Right renal cortex interstitium (tissue), 3 donors: ENCODE measurements at regions not wholly inside any gene's neighbourhood (a gene's known extent, or its start where the extent isn't known, plus 50 kb on each side); places are given as distances from the start of the nearest gene placed in this dataset.
"Not testable (repeated sequence)": the region's sequence is repeated elsewhere in the genome, so short reads cannot be mapped to it uniquely, and the experiment has no call there.

ENCODE experiments used
- DNase-seq, 3 donors: peaks; one replicate each; pipeline ENCODE4 v3.0.0-alpha.2; 2013; ENCODE audit warnings: low read depth in 3 of 3, low spot score in 2 of 3

DNA sequence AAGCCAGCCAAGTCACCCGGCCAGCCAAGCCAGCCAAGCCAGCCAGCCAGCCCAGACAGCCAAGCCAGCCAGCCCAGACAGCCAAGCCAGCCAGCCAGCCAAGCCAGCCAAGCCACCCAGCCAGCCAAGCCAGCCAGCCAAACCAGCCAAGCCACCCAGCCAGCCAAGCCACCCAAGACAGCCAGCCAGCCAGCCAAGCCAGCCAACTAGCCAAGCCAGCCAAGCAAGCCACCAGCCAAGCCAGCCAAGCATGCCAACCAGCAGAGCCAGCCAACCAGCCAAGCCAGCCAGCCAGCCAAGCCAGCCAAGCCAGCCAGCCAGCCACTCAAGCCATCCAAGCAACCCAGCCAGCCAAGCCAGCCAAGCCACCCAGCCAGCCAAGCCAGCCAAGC is 323.1 kb upstream of the PLGLB2 start:
- DNase-seq: not testable (repeated sequence)

DNA sequence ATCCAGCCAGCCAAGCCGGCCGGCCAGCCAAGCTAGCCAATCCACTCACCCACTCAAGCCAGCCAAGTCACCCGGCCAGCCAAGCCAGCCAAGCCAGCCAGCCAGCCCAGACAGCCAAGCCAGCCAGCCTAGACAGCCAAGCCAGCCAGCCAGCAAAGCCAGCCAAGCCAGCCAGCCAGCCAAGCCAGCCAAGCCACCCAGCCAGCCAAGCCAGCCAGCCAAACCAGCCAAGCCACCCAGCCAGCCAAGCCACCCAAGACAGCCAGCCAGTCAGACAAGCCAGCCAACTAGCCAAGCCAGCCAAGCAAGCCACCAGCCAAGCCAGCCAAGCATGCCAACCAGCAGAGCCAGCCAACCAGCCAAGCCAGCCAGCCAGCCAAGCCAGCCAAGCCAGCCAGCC is 322.7 kb upstream of the PLGLB2 start:
- not testable (repeated sequence) for DNase-seq

DNA sequence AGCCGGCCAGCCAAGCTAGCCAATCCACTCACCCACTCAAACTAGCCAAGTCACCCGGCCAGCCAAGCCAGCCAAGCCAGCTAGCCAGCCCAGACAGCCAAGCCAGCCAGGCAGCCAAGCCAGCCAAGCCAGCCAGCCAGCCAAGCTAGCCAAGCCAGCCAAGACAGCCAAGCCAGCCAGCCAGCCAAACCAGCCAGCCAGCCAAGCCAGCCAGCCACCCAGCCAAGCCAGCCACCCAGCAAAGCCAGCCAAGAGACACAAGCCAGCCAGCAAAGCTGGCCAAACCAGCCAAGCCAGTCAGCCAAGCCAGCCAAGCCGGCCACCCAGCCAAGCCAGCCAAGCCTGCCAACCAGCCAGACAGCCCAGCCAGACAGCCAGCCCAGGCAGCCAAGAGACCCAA is 322.2 kb upstream of the PLGLB2 start:
- DNase-seq: not testable (repeated sequence)

DNA sequence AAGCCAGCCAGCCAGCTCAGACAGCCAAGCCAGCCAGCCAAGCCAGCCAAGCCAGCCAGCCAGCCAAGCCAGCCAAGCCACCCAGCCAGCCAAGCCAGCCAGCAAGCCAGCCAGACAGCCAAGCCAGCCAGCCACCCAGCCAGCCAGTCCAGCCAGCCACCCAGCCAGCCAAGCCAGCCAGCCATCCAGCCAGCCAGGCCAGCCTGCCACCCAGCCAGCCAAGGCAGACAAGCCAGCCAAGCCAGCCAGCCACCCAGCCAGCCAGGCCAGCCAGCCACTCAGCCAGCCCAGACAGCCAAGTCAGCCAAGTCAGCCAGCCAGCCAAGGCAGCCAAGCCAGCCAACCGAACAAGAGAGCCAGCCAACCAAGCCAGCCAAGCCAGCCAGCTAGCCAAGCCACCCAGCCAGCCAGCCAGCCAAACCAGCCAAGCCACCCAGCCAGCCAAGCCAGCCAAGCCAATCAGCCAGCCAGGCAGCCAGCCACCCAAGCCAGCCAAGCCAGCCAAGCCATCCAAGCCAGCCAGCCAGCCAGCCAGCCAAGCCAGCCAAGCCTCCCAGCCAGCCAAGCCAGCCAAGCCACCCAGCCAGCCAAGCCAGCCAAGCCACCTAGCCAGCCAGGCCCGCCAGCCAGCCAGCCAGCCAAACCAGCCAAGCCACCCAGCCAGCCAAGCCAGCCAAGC is 319.3 kb upstream of the PLGLB2 start:
- DNase-seq: not testable (repeated sequence)

DNA sequence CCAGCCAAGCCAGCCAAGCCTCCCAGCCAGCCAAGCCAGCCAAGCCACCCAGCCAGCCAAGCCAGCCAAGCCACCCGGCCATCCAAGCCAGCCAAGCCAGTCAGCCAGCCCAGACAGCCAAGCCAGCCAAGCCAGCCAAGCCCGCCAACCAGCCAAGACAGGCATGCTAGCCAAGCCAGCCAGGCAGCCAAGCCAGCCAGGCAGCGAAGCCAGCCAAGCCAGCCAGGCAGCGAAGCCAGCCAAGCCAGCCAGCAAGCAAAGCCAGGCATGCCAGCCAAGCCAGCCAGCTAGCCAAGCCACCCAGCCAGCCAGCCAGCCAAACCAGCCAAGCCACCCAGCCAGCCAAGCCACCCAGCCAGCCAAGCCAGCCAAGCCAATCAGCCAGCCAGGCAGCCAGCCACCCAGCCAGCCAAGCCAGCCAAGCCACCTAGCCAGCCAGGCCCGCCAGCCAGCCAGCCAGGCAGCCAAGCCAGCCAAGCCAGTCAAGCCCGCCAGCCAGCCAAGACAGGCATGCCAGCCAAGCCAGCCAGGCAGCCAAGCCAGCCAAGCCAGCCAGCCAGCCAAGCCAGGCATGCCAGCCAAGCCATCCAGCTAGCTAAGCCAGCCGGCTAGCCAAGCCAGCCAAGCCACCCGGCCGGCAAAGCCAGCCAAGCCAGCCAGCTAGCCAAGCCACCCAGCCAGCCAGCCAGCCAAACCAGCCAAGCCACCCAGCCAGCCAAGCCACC is 318.5 kb upstream of the PLGLB2 start:
- not testable (repeated sequence) for DNase-seq

DNA sequence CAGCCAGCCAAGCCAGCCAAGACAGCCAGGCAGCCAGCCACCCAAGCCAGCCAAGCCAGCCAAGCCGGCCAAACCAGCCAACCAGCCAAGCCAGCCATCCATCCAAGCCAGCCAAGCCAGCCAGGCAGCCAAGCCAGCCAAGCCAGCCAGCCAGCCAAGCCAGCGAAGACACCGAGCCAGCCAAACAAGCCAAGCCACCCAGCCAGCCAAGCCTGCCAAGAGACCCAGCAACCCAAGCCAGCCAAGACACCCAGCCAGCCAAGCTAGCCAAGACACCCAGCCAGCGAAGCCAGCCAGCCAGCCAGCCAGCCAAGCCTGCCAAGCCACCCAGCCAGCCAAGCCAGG is 318.0 kb upstream of the PLGLB2 start:
- not testable (repeated sequence) for DNase-seq

DNA sequence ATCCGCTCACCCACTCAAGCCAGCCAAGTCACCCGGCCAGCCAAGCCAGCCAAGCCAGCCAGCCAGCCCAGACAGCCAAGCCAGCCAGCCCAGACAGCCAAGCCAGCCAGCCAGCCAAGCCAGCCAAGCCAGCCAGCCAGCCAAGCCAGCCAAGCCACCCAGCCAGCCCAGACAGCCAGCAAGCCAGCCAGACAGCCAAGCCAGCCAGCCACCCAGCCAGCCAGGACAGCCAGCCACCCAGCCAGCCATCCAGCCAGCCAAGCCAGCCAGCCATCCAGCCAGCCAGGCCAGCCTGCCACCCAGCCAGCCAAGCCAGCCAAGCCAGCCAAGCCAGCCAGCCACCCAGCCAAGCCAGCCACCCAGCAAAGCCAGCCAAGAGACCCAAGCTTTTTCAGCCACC is 316.8 kb upstream of the PLGLB2 start:
- not testable (repeated sequence) for DNase-seq

DNA sequence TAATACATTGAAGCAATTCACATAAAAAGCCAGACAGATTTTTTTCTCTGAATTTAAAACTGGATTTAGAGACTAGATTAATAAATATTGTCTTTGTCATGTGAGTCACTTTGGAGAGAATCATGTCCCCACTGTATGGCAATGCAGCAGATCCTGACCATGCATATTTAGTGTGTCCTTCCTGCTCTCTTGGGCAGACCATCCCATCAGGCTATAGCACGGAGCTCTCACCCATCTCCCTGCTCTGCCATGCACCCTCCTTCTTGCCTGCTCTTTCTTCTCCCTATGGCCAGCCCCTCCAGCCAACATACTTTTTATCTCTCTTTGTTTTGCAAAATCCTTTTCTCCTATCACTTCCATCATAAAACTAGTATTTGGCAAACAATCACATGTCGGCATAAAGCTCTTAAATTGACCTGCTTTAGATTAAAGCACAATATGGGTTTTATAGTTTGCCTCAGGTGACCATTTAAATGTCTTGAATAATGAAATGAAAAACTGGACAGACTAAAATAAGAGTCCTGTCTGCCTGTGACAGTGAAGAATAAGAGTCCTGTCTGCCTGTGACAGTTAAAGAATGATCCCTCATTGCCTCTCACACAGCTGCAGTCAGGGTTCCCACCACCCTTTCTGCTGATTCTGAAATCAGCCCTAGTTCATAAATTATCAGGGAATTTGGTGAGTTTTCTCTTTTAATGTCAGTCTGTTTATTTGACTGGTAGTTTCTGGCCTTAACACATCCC is 315.0 kb upstream of the PLGLB2 start:
- not testable (repeated sequence) for DNase-seq

DNA sequence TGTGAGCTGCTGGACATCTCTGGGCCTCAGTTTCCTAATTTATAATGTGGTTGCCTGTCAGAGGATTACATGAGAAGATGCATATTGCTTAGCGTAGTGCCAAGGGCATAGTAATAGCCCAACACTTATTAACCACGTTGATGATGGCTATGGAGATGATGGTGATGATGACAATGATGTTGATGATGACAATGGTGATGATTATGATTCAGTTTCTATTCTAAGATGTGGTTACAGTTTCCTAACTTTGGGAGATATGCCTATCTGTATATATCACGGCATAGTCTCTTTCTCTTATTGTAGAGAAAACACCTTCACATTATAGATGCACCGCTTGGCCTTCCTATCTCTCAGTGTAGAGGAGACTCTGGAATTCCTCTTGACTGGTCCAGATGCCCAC is 311.9 kb upstream of the PLGLB2 start:
- DNase-seq: not testable (repeated sequence)

DNA sequence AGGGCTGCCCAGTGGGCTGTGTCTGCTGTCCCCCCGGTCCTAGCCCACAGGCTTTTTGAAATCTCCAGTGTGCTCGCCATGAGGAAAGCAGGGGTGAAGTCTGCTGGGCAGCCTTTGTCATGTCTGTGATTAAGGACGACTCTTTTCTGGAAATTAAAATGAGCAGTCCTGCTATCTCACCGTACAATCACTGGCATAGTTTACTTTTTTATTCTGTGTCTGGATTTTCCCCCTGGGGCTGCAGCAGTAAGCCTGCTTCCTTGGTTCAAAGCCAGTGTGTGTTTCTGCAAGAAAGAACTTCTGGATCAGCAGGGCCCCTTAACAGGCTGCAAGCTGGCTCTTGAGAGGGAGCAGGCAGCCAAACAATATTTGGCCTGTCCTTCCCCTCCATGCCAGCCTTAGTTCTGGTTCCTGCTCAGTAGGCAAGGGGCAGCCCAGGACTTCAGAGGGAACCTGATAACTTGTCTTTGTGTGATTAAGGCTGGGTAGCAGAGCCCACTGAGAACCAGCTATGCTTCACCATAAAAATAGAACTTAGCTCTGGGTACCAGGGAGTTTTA is 310.1 kb upstream of the PLGLB2 start:
- not testable (repeated sequence) for DNase-seq

DNA sequence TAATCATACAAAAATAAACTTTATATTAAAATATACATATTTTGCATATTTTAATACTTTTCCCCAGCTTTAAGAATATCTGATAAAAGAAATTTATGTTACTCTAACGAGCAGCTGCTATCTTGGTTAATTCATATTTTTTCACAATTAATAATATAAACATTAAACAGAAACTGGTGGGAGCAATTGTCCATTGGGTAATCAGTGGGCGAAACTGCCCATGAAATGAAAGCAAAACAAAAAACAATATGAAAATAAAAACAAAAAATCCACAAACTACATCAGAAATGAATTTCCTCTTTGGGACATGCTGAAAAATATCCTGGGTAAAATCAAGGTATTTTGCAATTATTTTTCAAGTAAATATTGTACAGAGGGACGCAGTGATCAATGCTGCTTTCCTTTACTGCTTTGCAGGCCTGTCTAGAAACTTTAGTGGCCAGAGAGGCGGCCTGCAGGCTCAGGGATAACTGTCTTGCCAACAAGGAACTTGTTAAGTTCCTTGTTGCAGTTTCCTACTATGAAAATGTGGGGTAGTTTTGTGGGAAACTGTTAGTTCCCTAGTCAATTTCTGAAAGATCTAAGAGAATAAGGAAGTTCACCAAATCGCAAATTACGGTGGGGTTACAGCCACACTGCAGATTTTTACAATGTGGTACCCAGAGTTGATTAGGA is 309.0 kb upstream of the PLGLB2 start:
- DNase-seq: not testable (repeated sequence)

DNA sequence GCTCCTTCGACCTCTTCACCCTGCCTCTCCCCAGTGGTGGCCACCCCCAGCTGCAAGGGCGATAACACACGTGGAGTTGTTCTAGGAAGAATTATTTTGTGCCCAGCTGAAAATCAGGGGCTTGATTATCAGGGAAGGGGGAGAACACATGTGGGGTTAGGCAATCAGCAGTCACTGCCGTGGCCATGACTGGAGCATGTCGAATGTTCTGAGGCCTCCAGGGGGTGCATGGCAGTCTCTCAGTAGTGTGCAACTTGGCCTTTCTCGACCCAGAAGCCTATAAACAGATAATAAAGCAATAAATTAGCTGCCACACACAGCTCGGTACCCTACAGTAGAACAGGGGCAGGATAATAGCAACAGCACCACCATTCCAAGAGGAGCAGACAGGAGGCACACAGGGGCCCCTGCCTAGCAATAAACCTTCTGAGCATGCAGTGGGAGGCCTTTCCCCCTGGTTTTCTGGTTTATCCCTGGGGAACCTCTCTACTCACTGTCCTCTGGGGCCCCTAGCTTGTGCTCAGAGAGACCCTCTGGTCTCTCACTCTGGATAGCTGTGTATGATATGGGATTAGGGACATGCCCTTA is 308.2 kb upstream of the PLGLB2 start:
- DNase-seq: not testable (repeated sequence)

DNA sequence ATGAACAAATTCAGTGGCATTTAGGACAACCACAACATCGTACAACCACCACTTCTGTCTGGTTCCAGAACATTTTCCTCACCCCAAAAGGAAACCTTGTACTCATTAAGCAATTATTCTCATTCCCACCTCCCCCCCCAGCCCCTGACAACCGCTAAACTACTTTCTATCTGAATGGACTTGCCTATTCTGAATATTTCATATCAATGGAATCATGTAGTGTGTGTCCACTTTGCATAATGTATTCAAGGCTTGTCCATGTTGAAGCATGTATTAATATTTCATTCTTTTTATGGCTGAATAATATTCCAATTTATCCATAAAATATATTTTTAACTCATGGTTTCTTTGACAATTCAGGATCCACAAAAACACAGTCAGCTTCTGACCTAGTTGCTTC is 307.2 kb upstream of the PLGLB2 start:
- not testable (repeated sequence) for DNase-seq

DNA sequence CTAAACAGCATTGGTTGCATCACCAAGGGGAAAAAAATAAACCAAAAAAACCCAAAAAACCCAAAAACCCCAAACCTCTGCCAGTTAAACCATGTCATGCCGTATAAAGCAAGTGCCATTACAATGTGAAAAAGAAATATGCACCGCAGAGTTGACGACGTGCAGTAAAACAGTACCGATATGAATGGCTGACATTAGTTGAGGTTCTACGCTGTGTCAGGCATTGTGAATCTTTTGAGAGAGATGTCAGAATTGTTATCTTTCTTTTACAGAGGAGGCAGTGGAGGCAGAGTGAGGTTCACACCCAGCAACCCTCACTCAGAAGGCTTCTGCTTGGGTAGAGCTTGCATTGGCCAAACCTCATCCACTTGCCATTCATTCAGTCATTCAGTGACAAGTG is 306.5 kb upstream of the PLGLB2 start:
- DNase-seq: not testable (repeated sequence)

DNA sequence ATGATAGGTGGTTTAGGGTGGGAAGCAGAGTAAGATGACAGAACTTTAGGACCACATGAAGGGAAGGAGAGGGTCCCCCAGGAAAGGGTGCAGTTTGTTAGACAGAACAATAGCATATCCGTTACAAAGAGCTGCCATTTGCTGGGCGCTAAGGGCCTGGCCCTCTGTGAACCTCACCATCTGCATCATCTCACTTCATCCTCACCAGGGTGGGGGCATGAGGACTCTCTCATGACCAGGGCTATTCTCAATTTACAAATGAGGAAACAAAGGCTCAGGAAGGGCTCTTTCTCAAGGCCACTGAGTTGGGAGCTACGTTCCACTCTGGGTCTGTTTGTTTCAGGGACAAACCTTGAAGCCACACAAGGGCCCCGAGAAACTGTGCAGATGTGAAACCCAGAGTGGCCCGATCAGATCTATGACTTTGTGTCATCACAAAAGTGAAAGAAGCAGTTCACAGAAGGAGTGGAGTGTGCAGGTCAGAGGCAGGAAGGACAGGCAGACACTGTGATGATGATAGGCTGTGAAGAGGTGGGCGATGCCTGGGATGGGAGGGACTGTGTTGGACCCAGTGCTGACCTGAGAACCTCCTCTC is 304.8 kb upstream of the PLGLB2 start:
- not testable (repeated sequence) for DNase-seq

DNA sequence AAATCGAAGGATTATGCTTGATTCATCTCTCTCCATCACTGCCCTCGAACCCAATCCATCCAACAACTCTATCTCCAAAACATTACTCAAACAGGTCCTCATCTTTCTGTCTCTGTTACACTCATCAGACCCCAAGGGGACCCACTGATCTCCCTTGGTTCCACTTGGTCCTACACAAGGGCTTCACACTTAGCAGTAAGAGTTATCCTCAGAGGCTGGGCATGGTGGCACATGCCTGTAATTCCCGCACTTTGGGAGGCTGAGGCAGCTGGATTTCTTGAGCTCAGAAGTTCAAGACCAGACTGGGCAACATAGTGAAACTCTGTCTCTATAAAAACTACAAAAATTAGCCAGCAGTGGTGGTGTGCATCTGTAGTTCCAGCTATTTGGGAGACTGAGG is 302.9 kb upstream of the PLGLB2 start:
- not testable (repeated sequence) for DNase-seq

DNA sequence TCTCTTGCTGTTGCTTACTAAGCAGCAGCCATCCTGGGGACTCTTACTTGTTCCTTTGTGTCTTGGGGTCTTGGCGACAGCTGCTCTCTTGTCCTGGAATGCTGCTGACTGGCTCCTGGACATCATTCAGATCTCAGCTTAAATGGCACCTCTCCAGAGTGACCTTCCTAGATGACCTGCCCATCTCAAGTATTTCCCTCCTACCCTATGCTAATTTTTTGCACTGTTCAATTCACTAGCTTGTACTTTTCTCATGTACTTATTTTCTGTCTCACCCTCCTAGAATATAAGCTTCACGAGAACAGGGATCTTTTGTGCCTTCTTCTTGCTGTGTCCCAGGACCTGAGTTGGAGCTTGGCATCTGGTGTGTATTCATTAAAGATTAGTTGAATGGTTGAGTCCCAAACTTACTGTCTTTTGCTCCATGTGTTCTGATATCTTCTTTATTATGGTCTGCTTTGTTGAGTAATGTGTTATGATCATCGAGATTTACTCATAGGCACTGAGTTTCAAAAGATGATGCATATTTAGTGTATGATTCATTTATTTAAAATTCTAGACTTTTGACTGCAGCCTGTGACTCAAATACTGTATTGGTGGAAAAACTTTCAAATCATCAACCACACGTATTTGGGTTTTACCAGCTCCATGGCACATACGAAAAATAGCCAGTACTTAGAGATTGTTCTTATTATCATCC is 302.1 kb upstream of the PLGLB2 start:
- not testable (repeated sequence) for DNase-seq

DNA sequence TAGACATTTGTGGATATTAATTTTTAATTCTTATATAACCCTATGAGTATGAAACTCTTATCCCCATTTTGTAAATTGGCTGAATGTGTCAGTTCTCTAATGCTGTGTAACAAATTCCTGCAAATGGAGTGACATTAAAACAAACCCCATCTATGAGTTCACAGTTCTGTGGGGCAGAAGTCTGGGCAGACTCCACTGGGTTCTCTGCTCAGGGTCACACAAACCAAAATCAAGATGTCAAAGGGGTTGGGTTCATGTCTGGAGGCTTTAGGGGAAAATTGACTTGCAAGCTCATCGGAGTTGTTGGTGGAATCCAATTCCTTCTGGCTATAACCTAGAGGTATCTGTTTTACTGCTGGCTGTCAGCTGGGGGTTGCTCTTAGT is 301.6 kb upstream of the PLGLB2 start:
- DNase-seq: not testable (repeated sequence)

DNA sequence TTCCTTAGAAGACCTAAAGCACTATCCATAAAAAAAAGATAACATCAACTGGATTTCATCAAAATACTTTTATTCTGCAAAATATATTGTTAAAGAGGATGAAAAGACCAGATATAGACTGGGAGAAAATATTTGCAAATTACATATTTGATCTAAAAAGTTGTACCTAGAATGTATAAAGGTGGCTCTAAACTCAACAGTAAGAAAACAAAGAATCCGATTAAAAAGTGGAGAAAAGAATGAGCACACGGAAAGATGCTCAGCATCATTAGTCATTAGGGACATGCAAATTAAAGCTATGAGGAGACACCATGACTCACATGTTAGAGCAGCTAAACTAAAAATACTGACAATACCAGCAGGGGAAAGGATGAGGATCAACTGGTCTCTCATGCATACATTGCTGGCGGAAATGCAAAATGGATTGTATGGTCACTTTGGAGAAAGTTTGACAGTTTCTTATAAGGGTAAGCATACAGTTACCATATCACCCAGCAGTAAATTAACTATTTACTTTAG is 298.4 kb upstream of the PLGLB2 start:
- DNase-seq: not testable (repeated sequence)
